NCI-H748 (cell line): ENCODE measurements at regions not wholly inside any gene's neighbourhood (a gene's known extent, or its start where the extent isn't known, plus 50 kb on each side); places are given as distances from the start of the nearest gene placed in this dataset.

Experiments used
- DNase-seq: peaks from one replicate; lab custom pipeline; 2025; ENCODE audit not compliant: unreplicated experiment; lab: John Stamatoyannopoulos, UW

GRCh38 chr15:62566248-62566647 is 401.2 kb upstream of the C2CD4B start:
- DNase-seq, result no peak

GRCh38 chr15:62567501-62567900 is 402.4 kb upstream of the C2CD4B start:
- no peak for DNase-seq

- DNase-seq, result no peak
Measured at GRCh38 chr15:62568004-62568403, 402.9 kb upstream of the C2CD4B start.

- DNase-seq, result no peak
Measured at GRCh38 chr15:62568702-62569101, 403.6 kb upstream of the C2CD4B start.

GRCh38 chr15:62569460-62570404 is 404.6 kb upstream of the C2CD4B start:
- peak; percentile 94 for DNase-seq

- DNase-seq, result no peak
Measured at GRCh38 chr15:62570405-62570783, 405.3 kb upstream of the C2CD4B start.

- DNase-seq, result no peak
Measured at GRCh38 chr15:62571072-62571471, 406.0 kb upstream of the C2CD4B start.

- no peak for DNase-seq
Measured at GRCh38 chr15:62572797-62573196, 407.7 kb upstream of the C2CD4B start.

- DNase-seq, result no peak
Measured at GRCh38 chr15:62573876-62574275, 408.8 kb upstream of the C2CD4B start.

GRCh38 chr15:62578546-62578945 is 413.5 kb upstream of the C2CD4B start:
- no peak for DNase-seq

GRCh38 chr15:62578960-62579359 is 413.9 kb upstream of the C2CD4B start:
- no peak for DNase-seq

- DNase-seq, result no peak
Measured at GRCh38 chr15:62579842-62580241, 414.8 kb upstream of the C2CD4B start.

- no peak for DNase-seq
Measured at GRCh38 chr15:62582580-62582979, 417.5 kb upstream of the C2CD4B start.

- DNase-seq, result no peak
Measured at GRCh38 chr15:62584301-62585235, 419.5 kb upstream of the C2CD4B start.

GRCh38 chr15:62588938-62589670 is 424.0 kb upstream of the C2CD4B start:
- DNase-seq, result no peak

- DNase-seq, result no peak
Measured at GRCh38 chr15:62591842-62592838, 427.1 kb upstream of the C2CD4B start.

GRCh38 chr15:62592920-62593319 is 427.8 kb upstream of the C2CD4B start:
- DNase-seq, result no peak

GRCh38 chr15:62593681-62594399 is 428.8 kb upstream of the C2CD4B start:
- DNase-seq, result peak; percentile 52

GRCh38 chr15:62598217-62598616 is 433.1 kb upstream of the C2CD4B start:
- DNase-seq, result no peak
